NCI-H524 (cell line): ENCODE measurements at regions not wholly inside any gene's neighbourhood (a gene's known extent, or its start where the extent isn't known, plus 50 kb on each side); places are given as distances from the start of the nearest gene placed in this dataset.

Source experiments
- DNase-seq, 2 experiments: peaks; one replicate each; lab custom pipeline; 2025; lab: John Stamatoyannopoulos, UW

DNA sequence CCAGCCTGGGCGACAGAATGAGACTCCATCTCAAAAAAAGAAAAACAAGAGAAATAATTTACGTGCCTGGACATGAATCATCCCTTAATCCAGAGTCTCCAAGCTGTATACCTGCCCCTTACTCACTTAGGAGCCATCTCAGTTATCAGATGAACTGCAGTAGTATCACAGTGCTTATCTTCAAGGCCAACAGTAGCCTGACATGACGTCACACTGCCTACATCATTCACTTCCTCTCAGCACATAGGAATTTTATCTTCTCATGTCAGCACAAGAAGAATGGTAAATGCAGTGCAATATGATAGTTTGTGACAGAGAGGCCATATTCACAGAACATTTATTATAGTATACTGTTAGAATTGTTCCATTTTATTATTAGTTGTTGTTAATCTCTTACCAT, 216.6 kb downstream of the SS18 start:
- DNase-seq = no peak

DNA sequence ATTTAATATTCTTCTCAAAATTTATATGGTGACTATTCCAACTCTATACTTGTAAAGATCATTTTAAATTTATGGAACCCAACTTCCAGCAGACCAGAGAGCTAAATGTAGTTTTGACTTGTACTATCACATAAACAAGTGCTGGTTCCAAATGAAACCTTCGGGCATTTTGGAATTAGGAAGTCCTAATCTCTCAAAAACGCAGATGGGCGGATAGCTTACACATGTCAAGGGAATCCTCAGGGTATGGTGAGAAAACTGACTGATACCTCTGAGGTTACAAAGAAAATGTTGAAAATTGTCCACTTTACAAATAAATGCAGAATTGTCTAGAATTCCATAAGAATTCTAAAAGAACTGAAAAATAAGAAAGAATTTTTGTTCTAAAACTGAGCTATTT, 224.1 kb downstream of the SS18 start:
- no peak for DNase-seq

DNA sequence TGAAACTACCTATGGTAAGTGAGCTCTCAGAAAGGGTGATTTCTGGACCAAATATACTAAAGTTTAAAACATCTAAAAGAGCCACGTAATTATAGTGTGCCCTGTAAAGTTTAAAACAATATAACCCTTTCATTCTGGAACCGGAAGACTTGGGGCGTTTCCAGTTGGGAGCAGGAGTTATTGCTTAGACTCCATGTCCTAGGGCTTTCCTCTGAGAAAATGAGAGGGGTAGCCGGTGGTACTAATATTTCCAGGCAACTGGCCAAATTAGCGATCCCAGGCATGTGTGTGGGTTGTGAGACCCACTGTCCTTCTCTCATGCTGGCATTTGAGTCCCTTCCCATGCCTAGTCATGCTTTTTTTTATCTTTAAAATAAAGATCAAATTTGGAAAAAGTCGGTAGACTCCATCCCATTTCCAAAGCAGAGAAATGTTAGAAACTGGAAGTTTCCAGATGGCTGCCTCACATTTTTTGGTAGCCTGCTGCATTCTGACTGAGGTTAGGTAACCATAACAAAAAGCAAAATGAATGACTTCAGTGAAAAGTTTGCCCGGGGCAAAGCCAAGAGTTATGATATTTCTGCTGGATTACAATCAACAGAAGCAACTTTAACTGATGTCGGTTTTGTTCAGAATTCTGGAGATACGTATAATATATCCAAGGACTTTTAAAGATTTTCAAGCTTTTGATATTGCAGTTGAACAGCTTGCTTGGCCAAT, 227.4 kb downstream of the SS18 start:
- DNase-seq = no peak

DNA sequence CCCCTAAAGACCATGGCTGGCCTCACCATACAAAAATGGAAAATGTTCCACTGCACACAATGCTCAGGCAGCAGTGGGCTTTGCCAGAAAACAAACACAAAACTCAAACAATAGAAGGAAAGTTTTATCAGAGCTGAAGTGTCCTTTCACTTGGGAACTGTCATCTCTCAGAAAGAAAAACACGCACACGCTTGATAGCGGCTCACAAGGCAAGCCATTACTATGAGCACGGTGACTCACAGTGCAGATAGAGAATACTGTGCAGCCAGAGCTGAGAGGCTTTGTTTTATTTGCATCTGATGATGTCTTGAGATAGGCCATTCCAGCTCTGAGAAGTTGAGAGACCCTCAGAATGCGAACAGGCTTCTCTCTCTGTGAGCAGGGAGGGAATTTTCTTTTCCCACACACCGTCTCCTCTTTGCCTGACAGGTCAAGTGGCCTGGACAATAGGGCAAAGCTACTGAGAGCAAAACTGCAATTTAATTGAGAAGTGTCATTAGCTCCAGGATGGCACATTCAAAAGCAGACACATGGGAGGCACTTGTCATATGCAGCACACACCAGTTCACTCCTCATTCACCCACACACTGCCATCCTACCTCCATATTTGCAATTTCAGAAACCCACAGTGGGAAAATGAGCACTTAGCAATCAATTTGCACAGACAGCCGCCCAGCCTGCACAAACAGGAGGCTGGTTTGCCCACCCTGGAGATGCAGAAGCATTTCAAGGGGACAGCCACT, 236.6 kb downstream of the SS18 start:
- no peak for DNase-seq

GRCh38 chr18:25843791-25844190, 246.6 kb downstream of the SS18 start:
- DNase-seq = no peak

DNA sequence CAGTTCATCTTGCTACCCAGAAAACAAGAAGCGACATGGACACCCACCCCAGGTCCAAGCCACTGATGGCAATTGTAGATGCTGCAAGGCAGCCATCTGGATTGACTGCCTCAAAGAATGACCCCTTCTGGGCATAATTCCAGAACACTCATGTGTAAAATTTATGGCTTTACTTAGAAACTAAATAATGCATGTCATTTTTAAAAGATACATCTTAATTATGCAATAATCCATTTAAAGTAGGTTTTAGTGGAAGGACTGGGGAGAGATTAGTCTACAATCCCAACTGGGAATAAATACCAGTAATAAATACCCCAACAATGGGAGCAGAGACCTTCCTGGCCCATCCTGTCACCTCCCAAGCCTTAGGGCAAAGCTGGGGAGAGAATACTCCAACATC, 247.7 kb downstream of the SS18 start:
- DNase-seq = peak; percentile 24 to 56

GRCh38 chr18:25834061-25834460, 256.4 kb downstream of the SS18 start:
- DNase-seq = no peak

DNA sequence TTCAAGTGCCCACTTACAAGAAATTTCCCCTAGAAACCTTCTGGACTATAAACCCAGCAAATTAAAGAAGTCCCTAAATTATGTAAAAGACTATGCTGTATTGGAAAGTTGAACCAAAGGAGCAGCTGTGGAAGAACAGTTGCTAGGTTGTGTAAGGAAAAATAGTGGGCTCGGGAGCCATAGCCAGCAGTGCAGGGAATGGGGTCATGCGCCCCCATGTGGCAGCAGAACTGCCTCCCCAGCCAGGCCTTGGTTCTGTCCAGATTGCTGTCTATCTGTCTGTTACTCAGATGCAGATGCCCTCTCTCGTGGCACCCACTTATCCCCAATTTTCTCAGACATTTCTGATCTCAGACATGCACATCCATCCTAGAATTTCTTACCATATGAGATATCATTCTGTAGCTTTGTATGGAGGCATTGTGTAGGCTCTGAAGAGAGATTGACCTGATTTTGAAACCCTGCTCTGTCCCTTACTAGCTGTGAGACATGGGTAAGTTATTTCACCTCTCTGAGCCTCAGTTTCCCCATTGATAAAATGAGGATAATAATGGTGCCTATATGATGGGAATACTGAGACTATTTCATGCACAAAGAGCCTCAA, 258.3 kb downstream of the SS18 start:
- DNase-seq = peak in 1 of 2 experiments; percentile 66

- DNase-seq = no peak
Observed at GRCh38 chr18:25831301-25831701, 259.1 kb downstream of the SS18 start.

GRCh38 chr18:25830787-25831186, 259.6 kb downstream of the SS18 start:
- DNase-seq = no peak

DNA sequence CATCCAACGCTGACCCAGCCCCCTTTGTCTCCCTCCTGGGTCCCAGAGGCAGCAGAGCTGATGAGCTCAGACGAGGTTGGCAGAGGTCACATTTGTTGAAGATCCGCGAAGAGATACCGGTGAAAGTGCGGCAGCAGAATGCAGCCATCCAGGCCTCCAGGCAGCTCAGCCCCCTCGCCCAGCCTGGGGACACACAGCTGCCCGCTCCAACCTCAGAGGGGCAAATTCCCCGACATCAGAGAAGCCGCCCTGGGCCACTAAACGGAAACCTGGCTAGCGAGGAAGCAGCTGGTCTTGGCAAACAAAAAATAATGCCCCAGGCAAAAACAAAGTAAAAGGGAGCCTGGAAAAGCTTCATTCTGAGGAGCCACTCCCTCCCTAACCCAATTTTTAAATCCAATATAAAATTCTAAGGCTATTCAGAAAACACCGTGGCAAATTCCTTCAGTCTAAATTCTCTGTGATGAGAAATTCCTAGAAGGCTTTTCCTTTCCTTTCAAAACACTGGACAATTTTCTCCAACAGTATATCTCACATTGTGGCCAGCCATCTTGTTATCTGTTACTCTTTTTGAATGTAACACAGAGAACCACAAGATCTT, 262.4 kb downstream of the SS18 start:
- DNase-seq = no peak

GRCh38 chr18:25827228-25827627, 263.2 kb downstream of the SS18 start:
- DNase-seq = no peak

- no peak for DNase-seq
Observed at GRCh38 chr18:25826823-25827222, 263.6 kb downstream of the SS18 start.

GRCh38 chr18:25825979-25826776, 264.2 kb downstream of the SS18 start:
- DNase-seq = no peak

DNA sequence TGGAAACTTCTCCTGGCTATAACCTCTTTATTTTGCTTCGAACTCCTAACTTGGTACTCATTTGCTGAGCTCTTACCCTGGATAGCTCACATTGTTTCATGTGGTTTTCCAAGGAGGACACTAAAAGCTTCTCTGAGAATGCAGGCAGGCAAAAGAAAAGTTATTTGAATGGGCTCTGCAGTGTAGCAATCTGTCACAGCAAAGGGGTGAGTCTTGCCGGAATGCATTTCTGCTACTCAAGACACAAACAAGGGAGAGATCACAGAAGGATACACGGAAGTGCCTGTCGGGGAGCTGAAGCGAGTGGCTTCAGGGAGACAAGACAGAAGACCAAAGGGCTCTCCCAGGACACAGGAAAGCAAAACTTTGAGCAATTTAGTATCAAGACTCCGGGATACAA, 265.4 kb downstream of the SS18 start:
- DNase-seq = no peak

GRCh38 chr18:25819746-25820363, 270.6 kb downstream of the SS18 start:
- DNase-seq = peak in 1 of 2 experiments; percentile 66

GRCh38 chr18:25818505-25818904, 271.9 kb downstream of the SS18 start:
- DNase-seq = no peak

GRCh38 chr18:25817546-25818237, 272.7 kb downstream of the SS18 start:
- peak in 1 of 2 experiments; percentile 3 for DNase-seq

DNA sequence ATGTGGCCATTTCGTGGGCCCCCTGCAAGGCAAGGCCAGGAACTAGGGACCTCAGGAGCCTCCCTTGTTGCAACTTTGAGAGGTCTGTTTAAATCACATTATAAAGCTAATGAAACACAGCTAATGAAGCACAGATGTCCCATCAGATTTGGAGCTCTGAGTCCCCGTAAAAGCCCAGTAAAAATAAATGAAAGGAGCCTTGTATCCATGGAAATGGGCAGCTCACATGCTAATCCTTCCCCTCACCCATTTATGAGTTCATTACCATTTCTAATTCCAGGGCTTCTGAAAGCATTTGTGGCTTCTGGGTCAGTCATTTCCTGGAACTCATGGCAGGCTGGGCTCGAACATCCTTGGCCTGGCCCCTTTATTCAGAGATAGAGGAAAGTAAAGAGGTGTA, 274.8 kb downstream of the SS18 start:
- DNase-seq = peak in 1 of 2 experiments; percentile 35

- peak; percentile 3 to 37 for DNase-seq
Observed at GRCh38 chr18:25814841-25815458, 275.5 kb downstream of the SS18 start.
